MCF 10A (cell line): ENCODE measurements at regions not wholly inside any gene's neighbourhood (a gene's known extent, or its start where the extent isn't known, plus 50 kb on each side); places are given as distances from the start of the nearest gene placed in this dataset.

Experiments used
- BruUV-seq: library from RNA; stranded (reverse); fragments of 400-500 nt; replicated peaks from 2 replicates; lab custom pipeline; 2021; lab: Mats Ljungman, UMichigan
- CTCF ChIA-PET: fragments of 300-600 bp; sonication (Branson Sonifier 250); formaldehyde crosslinking; extraction: SDS; loops from one replicate; lab custom pipeline; 2021; ENCODE audit warnings: antibody characterized with exemption, inconsistent platforms; lab: Yijun Ruan, JAX
- POLR2A ChIA-PET: fragments of 300-600, 350-650 bp; sonication (Branson Sonifier 250); formaldehyde crosslinking; extraction: SDS; loops from one replicate; lab custom pipeline; 2020; ENCODE audit warnings: antibody characterized with exemption, inconsistent platforms; lab: Yijun Ruan, JAX
- DNase-seq: peaks from one replicate; pipeline ENCODE4 v3.0.0-alpha.2; 2018; ENCODE audit not compliant: unreplicated experiment
- H3K27ac Mint-ChIP-seq: one replicate; pipeline ENCODE4 v1.8.0; 2022; ENCODE audit warnings: mild to moderate bottlenecking, low read depth, mixed read lengths; ENCODE audit not compliant: unreplicated experiment
- H3K27me3 Mint-ChIP-seq: one replicate; pipeline ENCODE4 v1.8.0; 2022; ENCODE audit warnings: mixed read lengths; ENCODE audit not compliant: insufficient read depth, unreplicated experiment
- H3K36me3 Mint-ChIP-seq: one replicate; pipeline ENCODE4 v1.8.0; 2022; ENCODE audit warnings: mild to moderate bottlenecking, moderate library complexity, mixed read lengths; ENCODE audit not compliant: insufficient read depth, unreplicated experiment
- H3K4me1 Mint-ChIP-seq: one replicate; pipeline ENCODE4 v1.8.0; 2022; ENCODE audit warnings: mixed read lengths; ENCODE audit not compliant: insufficient read depth, unreplicated experiment
- H3K4me3 Mint-ChIP-seq: one replicate; pipeline ENCODE4 v1.8.0; 2022; ENCODE audit warnings: mild to moderate bottlenecking, moderate library complexity, mixed read lengths; ENCODE audit not compliant: unreplicated experiment
- H3K9me3 Mint-ChIP-seq: one replicate; pipeline ENCODE4 v1.8.0; 2022; ENCODE audit warnings: mixed read lengths; ENCODE audit not compliant: unreplicated experiment
- intact Hi-C: fragments of 100-400 bp; cut with micrococcal nuclease; formaldehyde crosslinking; loops from 2 replicates; pipeline ENCODE4 v1.14.1; 2022
- TF ChIP-seq, protein P1 (sequence below): fragments of 200-600 bp; IDR thresholded peaks from one replicate; pipeline ENCODE4 v1.8.0; 2022; ENCODE audit warnings: antibody characterized with exemption, mild to moderate bottlenecking; ENCODE audit not compliant: unreplicated experiment

GRCh38 chr6:4381381-4381780 lies 246.0 kb upstream of the ECI2 start:
- no peak overlapping the region for H3K27ac Mint-ChIP-seq
- no peak for DNase-seq
- H3K36me3 Mint-ChIP-seq: no peaks in the 10 kb centered on the region
- peaks cover 5% of the 10 kb centered on the region for H3K4me1 Mint-ChIP-seq
- no peaks in the 10 kb centered on the region for H3K27me3 Mint-ChIP-seq
- ChIA-PET POLR2A (no interaction called here), CTCF (no interaction called here)
- BruUV-seq: no TSS peak
- peaks cover 7% of the 10 kb centered on the region for H3K9me3 Mint-ChIP-seq
- TF ChIP-seq, protein P1, sequence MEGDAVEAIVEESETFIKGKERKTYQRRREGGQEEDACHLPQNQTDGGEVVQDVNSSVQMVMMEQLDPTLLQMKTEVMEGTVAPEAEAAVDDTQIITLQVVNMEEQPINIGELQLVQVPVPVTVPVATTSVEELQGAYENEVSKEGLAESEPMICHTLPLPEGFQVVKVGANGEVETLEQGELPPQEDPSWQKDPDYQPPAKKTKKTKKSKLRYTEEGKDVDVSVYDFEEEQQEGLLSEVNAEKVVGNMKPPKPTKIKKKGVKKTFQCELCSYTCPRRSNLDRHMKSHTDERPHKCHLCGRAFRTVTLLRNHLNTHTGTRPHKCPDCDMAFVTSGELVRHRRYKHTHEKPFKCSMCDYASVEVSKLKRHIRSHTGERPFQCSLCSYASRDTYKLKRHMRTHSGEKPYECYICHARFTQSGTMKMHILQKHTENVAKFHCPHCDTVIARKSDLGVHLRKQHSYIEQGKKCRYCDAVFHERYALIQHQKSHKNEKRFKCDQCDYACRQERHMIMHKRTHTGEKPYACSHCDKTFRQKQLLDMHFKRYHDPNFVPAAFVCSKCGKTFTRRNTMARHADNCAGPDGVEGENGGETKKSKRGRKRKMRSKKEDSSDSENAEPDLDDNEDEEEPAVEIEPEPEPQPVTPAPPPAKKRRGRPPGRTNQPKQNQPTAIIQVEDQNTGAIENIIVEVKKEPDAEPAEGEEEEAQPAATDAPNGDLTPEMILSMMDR: no peak
- intact Hi-C loops: no loop called here
- H3K4me3 Mint-ChIP-seq: no peak overlapping the region

DNA sequence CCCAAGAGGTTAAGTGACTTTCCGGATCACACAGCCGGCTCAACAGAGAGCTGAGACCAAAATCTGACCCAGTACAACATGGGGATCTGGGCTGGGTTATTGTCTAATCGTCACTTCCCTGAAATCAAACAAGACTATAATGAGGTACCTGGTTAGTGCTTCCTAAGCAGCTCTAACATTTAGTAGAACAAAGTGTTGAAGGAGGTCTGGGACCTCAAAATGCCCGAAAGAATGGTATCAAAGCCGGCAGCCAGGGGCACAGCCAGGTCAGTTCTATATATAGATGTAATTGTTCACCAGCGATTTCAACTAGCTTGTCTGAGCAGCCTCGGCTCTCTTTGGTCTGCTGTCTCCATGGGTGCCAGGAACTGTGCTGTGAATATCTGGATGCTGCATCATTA lies 245.5 kb upstream of the ECI2 start:
- H3K4me1 Mint-ChIP-seq: peaks cover 5% of the 10 kb centered on the region
- intact Hi-C loops: no loop called here
- H3K4me3 Mint-ChIP-seq: no peak overlapping the region
- DNase-seq: no peak
- no peak overlapping the region for H3K27ac Mint-ChIP-seq
- H3K36me3 Mint-ChIP-seq: no peaks in the 10 kb centered on the region
- TF ChIP-seq, protein P1: no peak
- ChIA-PET POLR2A (interaction anchor here (0.6 to 1.1 kb wide), 2 partner anchors 15 to 20 kb away, joined by 3 read pairs; no protein-coding TSS in a partner anchor), CTCF (no interaction called here)
- BruUV-seq: no TSS peak
- H3K27me3 Mint-ChIP-seq: no peaks in the 10 kb centered on the region
- peaks cover 7% of the 10 kb centered on the region for H3K9me3 Mint-ChIP-seq

- no peaks in the 10 kb centered on the region for H3K4me1 Mint-ChIP-seq
- ChIA-PET CTCF (no interaction called here), POLR2A (interaction anchor here (1.1 kb wide), 1 partner anchor 14 kb away, joined by 3 read pairs; no protein-coding TSS in a partner anchor)
- H3K9me3 Mint-ChIP-seq: no peaks in the 10 kb centered on the region
- TF ChIP-seq, protein P1: no peak
- DNase-seq: no peak
- no peak overlapping the region for H3K4me3 Mint-ChIP-seq
- intact Hi-C loops: no loop called here
- no TSS peak for BruUV-seq
- H3K27me3 Mint-ChIP-seq: no peaks in the 10 kb centered on the region
- H3K36me3 Mint-ChIP-seq: no peaks in the 10 kb centered on the region
- no peak overlapping the region for H3K27ac Mint-ChIP-seq
These were observed 244.6 kb upstream of the ECI2 start for GRCh38 chr6:4379958-4380357.

- Mint-ChIP-seq H3K27ac (no peak overlapping the region), H3K9me3 (no peaks in the 10 kb centered on the region), H3K27me3 (no peaks in the 10 kb centered on the region), H3K4me3 (no peak overlapping the region), H3K4me1 (no peaks in the 10 kb centered on the region), H3K36me3 (no peaks in the 10 kb centered on the region)
- no peak for DNase-seq
- CTCF ChIA-PET: interaction anchor here (0.6 kb wide), 2 partner anchors 219 to 427 kb away, joined by 3 to 4 read pairs; no protein-coding TSS in a partner anchor
- intact Hi-C loops: no loop called here
- BruUV-seq: no TSS peak
- POLR2A ChIA-PET: no interaction called here
- TF ChIP-seq, protein P1: no peak
These were observed 243.1 kb upstream of the ECI2 start for GRCh38 chr6:4378319-4378996.
